ENCODE measurements at regions not wholly inside any gene's neighbourhood (a gene's known extent, or its start where the extent isn't known, plus 50 kb on each side); places are given as distances from the start of the nearest gene placed in this dataset.

DNA sequence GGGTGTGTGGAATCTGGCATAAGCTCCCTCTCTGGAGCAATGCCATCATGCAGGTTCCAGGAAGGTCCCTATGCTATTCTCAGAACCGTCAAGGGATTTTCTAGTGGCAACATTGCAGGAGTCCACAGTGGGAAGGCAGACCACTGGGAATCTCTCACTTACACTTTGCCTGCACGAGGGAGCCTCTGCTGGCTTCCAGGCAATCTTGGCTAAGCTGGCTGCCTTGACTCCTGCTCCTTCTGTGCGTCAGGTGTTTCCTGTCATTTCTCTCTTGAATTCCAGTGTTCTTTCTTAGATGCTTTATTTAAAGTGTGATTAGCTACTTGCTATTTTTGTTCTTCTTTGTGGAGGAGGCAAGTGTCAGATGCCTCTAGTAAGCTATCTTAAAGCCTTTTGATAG is 414.0 kb upstream of the ATP2B1 start:
- Histone ChIP-seq H3K9ac (ENCODE audit: low read length) (no peak overlapping the region), H2AFZ (ENCODE audit: low read depth, low read length, severe bottlenecking) (no peak overlapping the region), H3K4me3 (ENCODE audit: insufficient read depth, low read length, poor library complexity, severe bottlenecking) (no peak overlapping the region), H3K9me2 (replicated peaks; ENCODE audit: insufficient read depth, low read length) (no peaks in the 10 kb centered on the region), H3K79me2 (ENCODE audit: insufficient read depth, low read length) (no peaks in the 10 kb centered on the region), H3K27me3 (ENCODE audit: low read length) (no peaks in the 10 kb centered on the region), H3K9me3 (ENCODE audit: insufficient read depth, low read length) (peaks cover 13% of the 10 kb centered on the region; the same call in 1 of the 2 replicates), H3K36me3 (ENCODE audit: low read length) (0 out of 2 replicates have a peak, but pooled peaks cover 5% of the 10 kb centered on the region), H3F3A (ENCODE audit: insufficient read depth) (no peaks in the 10 kb centered on the region), H3K27ac (ENCODE audit: low read depth, low read length) (no peak overlapping the region), H4K20me1 (ENCODE audit: low read depth, low read length) (no peaks in the 10 kb centered on the region), H3K4me2 (ENCODE audit: low read depth, low read length, poor library complexity, severe bottlenecking) (no peak overlapping the region)
- no peak for TF ChIP-seq CTCF (IDR thresholded peaks at IDR 0.05; ENCODE audit: insufficient read depth, low read length, poor library complexity, severe bottlenecking)
- no peak for TF ChIP-seq EZH2phosphoT487 (conservative IDR thresholded peaks at IDR 0.05; ENCODE audit: low read length)

DNA sequence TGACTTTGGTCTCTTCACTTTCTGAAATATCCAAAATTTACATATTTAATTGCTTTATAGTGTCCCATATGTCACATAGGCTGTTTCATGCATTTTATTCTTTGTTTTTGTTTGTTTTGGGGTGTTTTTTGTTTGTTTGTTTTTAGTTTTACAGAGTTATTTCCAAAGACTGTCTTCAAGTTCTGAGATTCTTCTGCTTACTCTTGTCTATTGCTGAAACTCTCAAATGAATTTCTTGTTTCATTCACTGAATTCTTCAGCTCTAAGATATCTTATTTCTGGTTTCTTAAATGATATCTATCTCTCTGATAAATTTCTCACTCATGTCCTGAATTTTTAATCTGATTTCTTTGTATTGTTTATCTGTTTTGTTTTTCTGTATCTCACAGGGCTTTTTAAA is 412.0 kb upstream of the ATP2B1 start:
- Histone ChIP-seq H3K9ac (ENCODE audit: low read length) (no peak overlapping the region), H3K27me3 (ENCODE audit: low read length) (no peaks in the 10 kb centered on the region), H3F3A (ENCODE audit: insufficient read depth) (no peaks in the 10 kb centered on the region), H3K9me3 (ENCODE audit: insufficient read depth, low read length) (peaks cover 19% of the 10 kb centered on the region; the same call in 1 of the 2 replicates), H3K79me2 (ENCODE audit: insufficient read depth, low read length) (no peaks in the 10 kb centered on the region), H3K4me2 (ENCODE audit: low read depth, low read length, poor library complexity, severe bottlenecking) (no peak overlapping the region), H3K9me2 (replicated peaks; ENCODE audit: insufficient read depth, low read length) (no peaks in the 10 kb centered on the region), H3K4me3 (ENCODE audit: insufficient read depth, low read length, poor library complexity, severe bottlenecking) (no peak overlapping the region), H2AFZ (ENCODE audit: low read depth, low read length, severe bottlenecking) (no peak overlapping the region), H4K20me1 (ENCODE audit: low read depth, low read length) (no peaks in the 10 kb centered on the region), H3K27ac (ENCODE audit: low read depth, low read length) (no peak overlapping the region), H3K36me3 (ENCODE audit: low read length) (0 out of 2 replicates have a peak, but pooled peaks cover 5% of the 10 kb centered on the region)
- TF ChIP-seq EZH2phosphoT487 (conservative IDR thresholded peaks at IDR 0.05; ENCODE audit: low read length) (no peak), CTCF (IDR thresholded peaks at IDR 0.05; ENCODE audit: insufficient read depth, low read length, poor library complexity, severe bottlenecking) (no peak)

GRCh38 chr12:90112666-90113065 is 404.0 kb upstream of the ATP2B1 start:
- Histone ChIP-seq H3K79me2 (ENCODE audit: insufficient read depth, low read length) (no peaks in the 10 kb centered on the region), H3K36me3 (ENCODE audit: low read length) (no peaks in the 10 kb centered on the region), H2AFZ (ENCODE audit: low read depth, low read length, severe bottlenecking) (no peak overlapping the region), H3K27me3 (ENCODE audit: low read length) (no peaks in the 10 kb centered on the region), H3F3A (ENCODE audit: insufficient read depth) (no peaks in the 10 kb centered on the region), H3K9ac (ENCODE audit: low read length) (no peak overlapping the region), H3K9me2 (replicated peaks; ENCODE audit: insufficient read depth, low read length) (no peaks in the 10 kb centered on the region), H4K20me1 (ENCODE audit: low read depth, low read length) (no peaks in the 10 kb centered on the region), H3K27ac (ENCODE audit: low read depth, low read length) (no peak overlapping the region), H3K4me2 (ENCODE audit: low read depth, low read length, poor library complexity, severe bottlenecking) (no peak overlapping the region), H3K9me3 (ENCODE audit: insufficient read depth, low read length) (peaks cover 6% of the 10 kb centered on the region; the same call in 1 of the 2 replicates), H3K4me3 (ENCODE audit: insufficient read depth, low read length, poor library complexity, severe bottlenecking) (no peak overlapping the region)
- TF ChIP-seq EZH2phosphoT487 (conservative IDR thresholded peaks at IDR 0.05; ENCODE audit: low read length) (no peak), CTCF (IDR thresholded peaks at IDR 0.05; ENCODE audit: insufficient read depth, low read length, poor library complexity, severe bottlenecking) (no peak)
